ENCODE measurements at regions not wholly inside any gene's neighbourhood (a gene's known extent, or its start where the extent isn't known, plus 50 kb on each side); places are given as distances from the start of the nearest gene placed in this dataset.

DNA sequence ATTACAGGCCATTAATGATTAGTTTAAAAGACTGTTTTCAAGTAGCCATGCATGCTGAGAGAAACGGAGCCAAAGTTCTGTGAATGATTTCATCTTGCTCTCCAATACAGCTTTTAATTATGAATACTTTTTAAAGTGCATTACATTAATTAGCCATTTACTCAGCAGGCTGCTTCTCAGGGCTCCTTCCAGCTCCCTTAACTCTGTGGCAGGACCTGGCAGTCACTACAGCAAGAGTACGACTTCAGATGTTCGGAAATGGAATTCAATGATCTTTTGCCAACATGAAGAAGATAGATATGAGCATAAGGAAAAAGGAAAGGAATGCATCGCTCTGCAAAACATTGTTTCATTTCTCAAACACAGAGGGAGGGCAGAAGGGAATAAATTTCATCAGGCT is 987.2 kb downstream of the PDHA2 start:
- peaks cover 0 to 3% (median 1%) of the 10 kb centered on the region in 7 donors for H3K9me3 Mint-ChIP-seq
- no peaks in the 10 kb centered on the region for H3K4me1 Mint-ChIP-seq
- no peak overlapping the region for H2AFZ ChIP-seq (ENCODE audit: insufficient read depth, low read depth, low read length, poor library complexity, severe bottlenecking)
- H3K4me2 ChIP-seq (replicated peaks; ENCODE audit: extremely low read depth, low read length, poor library complexity, severe bottlenecking) = no peak overlapping the region
- H3K27ac ChIP-seq (ENCODE audit: low read depth in 1 of 2, low read length in 2 of 2) = no peak overlapping the region
- no peaks in the 10 kb centered on the region for H3K9me3 ChIP-seq (replicated peaks in 1 of 2; ENCODE audit: control insufficient read depth in 1 of 2, insufficient read depth in 1 of 2, low read length in 2 of 2)
- H3K4me3 Mint-ChIP-seq = no peak overlapping the region
- H4K20me1 ChIP-seq (ENCODE audit: insufficient read depth, low read length) = no peaks in the 10 kb centered on the region
- no peaks in the 10 kb centered on the region for H3K27me3 ChIP-seq (ENCODE audit: control insufficient read depth in 2 of 2, insufficient read depth in 2 of 2, low read length in 2 of 2)
- H3K27ac Mint-ChIP-seq = no peak overlapping the region
- intact Hi-C loops (cut with micrococcal nuclease) = no loop called here
- WGBS (ENCODE audit: insufficient coverage) = no CpG with 5 or more reads among the region's 4 CpGs
- no peak overlapping the region for H3K9ac ChIP-seq (ENCODE audit: insufficient read depth, low read length, poor library complexity, severe bottlenecking)
- no peaks in the 10 kb centered on the region for H3K36me3 Mint-ChIP-seq
- TF ChIP-seq, protein P1, sequence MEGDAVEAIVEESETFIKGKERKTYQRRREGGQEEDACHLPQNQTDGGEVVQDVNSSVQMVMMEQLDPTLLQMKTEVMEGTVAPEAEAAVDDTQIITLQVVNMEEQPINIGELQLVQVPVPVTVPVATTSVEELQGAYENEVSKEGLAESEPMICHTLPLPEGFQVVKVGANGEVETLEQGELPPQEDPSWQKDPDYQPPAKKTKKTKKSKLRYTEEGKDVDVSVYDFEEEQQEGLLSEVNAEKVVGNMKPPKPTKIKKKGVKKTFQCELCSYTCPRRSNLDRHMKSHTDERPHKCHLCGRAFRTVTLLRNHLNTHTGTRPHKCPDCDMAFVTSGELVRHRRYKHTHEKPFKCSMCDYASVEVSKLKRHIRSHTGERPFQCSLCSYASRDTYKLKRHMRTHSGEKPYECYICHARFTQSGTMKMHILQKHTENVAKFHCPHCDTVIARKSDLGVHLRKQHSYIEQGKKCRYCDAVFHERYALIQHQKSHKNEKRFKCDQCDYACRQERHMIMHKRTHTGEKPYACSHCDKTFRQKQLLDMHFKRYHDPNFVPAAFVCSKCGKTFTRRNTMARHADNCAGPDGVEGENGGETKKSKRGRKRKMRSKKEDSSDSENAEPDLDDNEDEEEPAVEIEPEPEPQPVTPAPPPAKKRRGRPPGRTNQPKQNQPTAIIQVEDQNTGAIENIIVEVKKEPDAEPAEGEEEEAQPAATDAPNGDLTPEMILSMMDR (IDR thresholded peaks at IDR 0.05) = no peak
- no peaks in the 10 kb centered on the region for H3K79me2 ChIP-seq (ENCODE audit: insufficient read depth, low read length)
- DNase-seq = no peak
- no peaks in the 10 kb centered on the region for H3K36me3 ChIP-seq (replicated peaks in 1 of 2; ENCODE audit: control insufficient read depth in 1 of 2, insufficient read depth in 2 of 2, low read length in 2 of 2)
- no peaks in the 10 kb centered on the region for H3K4me1 ChIP-seq (ENCODE audit: control insufficient read depth in 1 of 2, insufficient read depth in 2 of 2, low read length in 2 of 2)
- H3K27me3 Mint-ChIP-seq (ENCODE audit: low read depth in 3 of 3) = no peaks in the 10 kb centered on the region
- no peak overlapping the region for H3K4me3 ChIP-seq (replicated peaks in 1 of 3; ENCODE audit: low read depth in 2 of 3, low read length in 3 of 3)

DNA sequence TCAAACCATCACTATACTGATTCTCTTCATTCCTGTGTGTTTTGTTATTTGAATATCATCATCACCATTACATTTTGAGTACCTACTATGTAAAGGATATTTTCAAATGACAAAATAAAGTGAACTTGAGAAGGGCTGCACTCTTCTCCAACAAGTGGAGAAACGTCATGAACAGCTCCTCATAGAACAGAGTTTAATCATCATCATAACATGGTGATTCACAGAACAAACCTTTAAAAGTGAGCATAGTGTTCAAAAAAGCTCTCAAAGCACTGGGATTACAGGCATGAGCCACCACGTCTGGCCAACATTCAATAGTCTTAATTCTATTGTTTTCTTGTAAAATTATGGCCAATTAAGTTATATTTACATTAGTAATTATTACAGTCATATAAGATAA is 993.9 kb downstream of the PDHA2 start:
- Histone ChIP-seq H3K4me2 (replicated peaks; ENCODE audit: extremely low read depth, low read length, poor library complexity, severe bottlenecking) (no peak overlapping the region), H3K27me3 (ENCODE audit: control insufficient read depth in 2 of 2, insufficient read depth in 2 of 2, low read length in 2 of 2) (no peaks in the 10 kb centered on the region), H3K9me3 (replicated peaks in 1 of 2; ENCODE audit: control insufficient read depth in 1 of 2, insufficient read depth in 1 of 2, low read length in 2 of 2) (no peaks in the 10 kb centered on the region), H3K4me1 (ENCODE audit: control insufficient read depth in 1 of 2, insufficient read depth in 2 of 2, low read length in 2 of 2) (no peaks in the 10 kb centered on the region), H4K20me1 (ENCODE audit: insufficient read depth, low read length) (no peaks in the 10 kb centered on the region), H3K4me3 (replicated peaks in 1 of 3; ENCODE audit: low read depth in 2 of 3, low read length in 3 of 3) (no peak overlapping the region), H3K27ac (ENCODE audit: low read depth in 1 of 2, low read length in 2 of 2) (no peak overlapping the region), H2AFZ (ENCODE audit: insufficient read depth, low read depth, low read length, poor library complexity, severe bottlenecking) (no peak overlapping the region), H3K36me3 (replicated peaks in 1 of 2; ENCODE audit: control insufficient read depth in 1 of 2, insufficient read depth in 2 of 2, low read length in 2 of 2) (no peaks in the 10 kb centered on the region), H3K9ac (ENCODE audit: insufficient read depth, low read length, poor library complexity, severe bottlenecking) (no peak overlapping the region), H3K79me2 (ENCODE audit: insufficient read depth, low read length) (no peaks in the 10 kb centered on the region)
- no peaks in the 10 kb centered on the region for H3K36me3 Mint-ChIP-seq
- H3K4me1 Mint-ChIP-seq = no peaks in the 10 kb centered on the region
- TF ChIP-seq, protein P1 (IDR thresholded peaks at IDR 0.05) = no peak
- WGBS (ENCODE audit: insufficient coverage) = no CpG with 5 or more reads among the region's 2 CpGs
- no peak overlapping the region for H3K4me3 Mint-ChIP-seq
- intact Hi-C loops (cut with micrococcal nuclease) = no loop called here
- no peak for DNase-seq
- peaks cover 0 to 2% (median 0%) of the 10 kb centered on the region in 7 donors for H3K9me3 Mint-ChIP-seq
- H3K27ac Mint-ChIP-seq = no peak overlapping the region
- H3K27me3 Mint-ChIP-seq (ENCODE audit: low read depth in 3 of 3) = peaks cover 0 to 1% (median 0%) of the 10 kb centered on the region in 3 donors
